GM18868 (cell line): ENCODE measurements at regions not wholly inside any gene's neighbourhood (a gene's known extent, or its start where the extent isn't known, plus 50 kb on each side); places are given as distances from the start of the nearest gene placed in this dataset.

Experiments
- ATAC-seq: cut with Tn5 transposase; IDR thresholded peaks from one replicate; pipeline ENCODE4 v1.9.1; 2021; ENCODE audit warnings: mild to moderate bottlenecking, moderate library complexity; ENCODE audit not compliant: unreplicated experiment

DNA sequence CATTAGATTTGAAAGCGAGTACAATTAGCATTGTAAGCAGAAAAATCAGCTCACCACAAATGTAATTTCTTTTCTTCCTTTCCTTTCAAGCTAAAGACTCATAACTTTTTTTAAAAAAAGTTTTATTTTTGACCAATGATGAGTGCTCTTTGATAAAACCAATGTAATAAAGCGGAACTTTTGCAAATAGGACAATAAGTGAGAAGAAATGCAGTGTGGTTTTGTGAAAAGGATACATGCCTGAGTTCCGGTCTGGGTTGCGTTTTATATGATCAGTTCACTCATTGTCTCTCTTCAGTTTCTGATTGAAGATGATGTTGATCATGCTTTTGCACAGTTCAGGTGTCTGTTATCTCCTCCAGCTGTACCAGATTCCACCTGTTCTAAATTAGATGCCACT, 274.4 kb downstream of the KLF12 start:
- no peak for ATAC-seq

DNA sequence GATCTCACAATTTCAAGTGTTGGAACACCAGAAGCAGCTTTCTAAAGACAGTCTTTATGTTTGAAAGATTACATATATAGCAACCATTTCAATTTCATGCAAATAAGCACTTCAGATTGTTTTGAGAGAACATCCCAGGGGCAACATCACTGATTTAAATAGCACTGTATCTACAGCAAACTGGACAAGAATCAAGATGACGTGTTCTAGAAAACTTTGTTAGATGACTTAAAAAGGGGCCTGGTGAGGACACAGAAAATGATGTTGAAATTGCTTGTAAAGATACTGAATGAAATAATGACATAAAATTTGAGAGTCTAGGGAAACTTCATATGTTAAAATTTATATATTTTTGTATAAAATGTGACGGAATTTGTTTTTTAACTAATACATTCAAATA, 277.1 kb downstream of the KLF12 start:
- no peak for ATAC-seq

DNA sequence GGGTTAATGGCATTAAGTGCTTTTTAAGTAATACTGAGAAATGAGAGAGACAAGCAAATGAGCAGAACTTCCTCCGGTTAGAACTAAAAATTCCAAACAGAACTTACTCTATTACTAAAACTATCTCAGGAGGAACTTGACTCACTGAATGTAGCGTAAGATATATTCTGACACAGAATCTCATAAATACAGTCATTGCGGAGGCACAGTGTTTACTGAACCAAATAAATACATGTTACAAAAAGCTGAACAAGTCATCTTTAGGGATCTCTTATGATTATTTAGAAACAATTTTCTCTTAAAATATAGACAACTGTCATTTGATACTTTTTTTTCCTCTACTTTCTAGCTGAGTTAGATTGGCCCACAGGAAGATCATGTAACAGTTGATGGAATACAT, 283.1 kb downstream of the KLF12 start:
- ATAC-seq: peak; percentile 74

DNA sequence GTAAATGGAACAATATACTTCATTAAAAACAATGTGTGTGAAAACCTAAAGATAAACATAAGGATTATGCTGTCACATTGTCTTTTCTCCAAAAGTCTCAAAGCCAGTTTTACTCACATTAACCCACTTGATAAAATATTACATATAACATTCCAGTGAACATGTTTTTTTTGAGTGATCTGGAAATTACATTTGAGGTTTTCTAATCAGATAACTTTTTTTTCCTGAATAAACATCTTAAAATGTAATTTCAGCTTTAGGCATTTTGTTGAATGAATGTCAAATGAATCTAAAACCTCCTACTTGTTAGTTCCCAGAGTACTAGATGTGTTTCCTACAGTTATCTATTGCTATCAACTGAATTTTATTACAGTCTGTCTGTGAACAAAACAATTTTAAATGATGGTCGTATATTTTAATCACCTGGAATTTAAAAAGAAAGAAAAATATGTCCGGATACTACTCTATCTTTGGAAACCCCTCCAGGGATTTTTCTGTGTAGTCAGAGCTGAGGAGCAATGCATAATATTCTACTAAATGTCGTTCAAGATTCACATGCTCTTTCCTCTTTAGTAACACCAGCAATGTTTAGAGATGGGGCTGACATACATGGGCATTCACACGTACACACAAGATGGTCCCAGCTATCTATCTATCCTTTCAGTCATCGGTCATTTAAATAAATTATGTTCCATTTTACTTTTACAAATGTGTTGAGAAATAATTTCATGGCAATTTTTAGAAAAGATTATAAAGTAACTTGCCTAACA, 283.9 kb downstream of the KLF12 start:
- no peak for ATAC-seq

DNA sequence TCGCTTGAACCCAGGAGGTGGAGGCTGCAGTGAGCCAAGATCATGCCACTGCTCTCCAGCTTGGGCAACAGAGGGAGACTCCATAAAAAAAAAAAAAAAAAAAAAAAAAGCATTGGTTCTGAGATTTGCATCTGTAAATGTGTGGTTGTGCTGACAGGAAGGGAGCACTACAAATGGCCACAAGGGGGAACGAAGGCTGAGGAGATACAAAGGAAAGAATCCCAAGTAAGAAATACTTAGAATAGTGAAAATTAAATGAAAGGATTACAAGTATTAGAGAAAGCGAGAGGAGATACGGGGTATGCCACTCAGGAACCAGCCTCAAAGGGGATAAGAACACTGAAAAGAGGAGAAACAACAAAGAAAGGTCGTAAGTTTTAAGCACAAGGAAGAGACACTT, 284.9 kb downstream of the KLF12 start:
- ATAC-seq: no peak

DNA sequence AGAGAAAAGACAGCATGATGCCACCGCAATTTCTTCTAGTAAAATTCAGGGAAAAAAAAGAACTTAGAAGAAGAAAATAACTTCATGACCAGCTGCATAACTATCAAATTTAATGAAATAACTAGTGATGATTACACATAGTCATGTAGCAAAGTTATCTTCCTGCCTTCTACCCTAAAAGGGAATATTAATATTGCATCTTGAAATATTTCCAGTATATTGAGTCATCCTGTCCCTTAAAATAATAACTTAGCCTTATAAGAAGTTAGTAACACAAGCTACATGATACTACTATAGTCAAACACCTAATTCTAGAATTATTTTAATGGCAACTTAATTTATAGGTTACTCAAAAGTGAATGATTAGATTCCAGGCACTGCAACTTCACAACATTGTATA, 289.2 kb downstream of the KLF12 start:
- no peak for ATAC-seq

DNA sequence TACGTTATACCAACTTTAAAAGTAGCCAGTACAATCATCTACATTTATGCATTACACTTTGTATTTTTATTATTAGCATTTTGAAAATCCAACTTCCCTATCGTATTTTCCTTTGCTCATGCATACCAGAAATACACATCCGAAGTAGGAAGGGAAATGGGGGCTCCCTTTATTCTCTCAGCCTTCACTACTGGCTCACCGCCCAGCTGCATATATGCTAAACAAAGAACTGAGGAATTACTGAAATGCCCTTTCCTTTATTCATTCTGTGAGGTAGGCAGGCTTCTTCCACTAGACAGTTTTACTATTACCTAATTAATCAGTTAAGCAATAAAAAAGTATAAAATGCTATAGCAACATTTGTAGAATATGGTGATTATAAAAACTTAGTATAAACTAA, 291.6 kb downstream of the KLF12 start:
- no peak for ATAC-seq

DNA sequence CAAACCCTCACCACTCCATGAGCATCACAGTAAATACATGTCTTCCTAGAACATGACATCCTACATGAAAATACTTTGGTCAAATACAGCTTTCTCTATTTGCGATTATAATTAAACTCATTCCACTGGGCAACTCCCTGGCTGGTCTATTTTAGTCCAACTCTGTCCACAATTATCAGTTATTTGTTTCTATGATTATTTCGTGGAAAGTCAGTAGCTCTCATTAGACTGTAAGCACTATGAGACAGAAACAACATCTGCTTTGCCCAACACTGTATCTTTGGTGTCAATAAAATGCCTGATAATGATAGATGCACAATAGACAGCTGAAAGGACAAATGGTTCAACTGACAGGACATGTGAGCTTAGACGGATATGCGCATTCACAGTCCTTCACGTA, 292.0 kb downstream of the KLF12 start:
- ATAC-seq: no peak

DNA sequence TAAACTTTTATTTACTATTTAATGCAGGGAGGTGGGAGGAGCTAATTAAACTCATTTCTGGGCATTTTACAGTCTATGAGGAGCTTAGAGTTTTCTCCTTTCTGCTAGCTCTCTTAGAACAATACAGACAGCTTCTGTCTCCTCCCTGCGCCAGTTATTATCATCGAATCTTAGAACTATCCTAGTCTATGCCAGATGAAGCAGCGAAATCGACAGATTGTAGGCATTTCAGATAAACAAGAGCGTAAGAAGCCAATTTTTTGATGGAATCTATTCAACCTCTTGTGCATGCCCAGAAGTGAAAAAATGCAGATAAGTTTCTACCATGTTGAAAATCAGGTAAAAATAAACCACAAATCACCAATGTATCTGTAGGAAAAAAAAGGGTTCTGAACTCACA, 297.1 kb downstream of the KLF12 start:
- no peak for ATAC-seq

DNA sequence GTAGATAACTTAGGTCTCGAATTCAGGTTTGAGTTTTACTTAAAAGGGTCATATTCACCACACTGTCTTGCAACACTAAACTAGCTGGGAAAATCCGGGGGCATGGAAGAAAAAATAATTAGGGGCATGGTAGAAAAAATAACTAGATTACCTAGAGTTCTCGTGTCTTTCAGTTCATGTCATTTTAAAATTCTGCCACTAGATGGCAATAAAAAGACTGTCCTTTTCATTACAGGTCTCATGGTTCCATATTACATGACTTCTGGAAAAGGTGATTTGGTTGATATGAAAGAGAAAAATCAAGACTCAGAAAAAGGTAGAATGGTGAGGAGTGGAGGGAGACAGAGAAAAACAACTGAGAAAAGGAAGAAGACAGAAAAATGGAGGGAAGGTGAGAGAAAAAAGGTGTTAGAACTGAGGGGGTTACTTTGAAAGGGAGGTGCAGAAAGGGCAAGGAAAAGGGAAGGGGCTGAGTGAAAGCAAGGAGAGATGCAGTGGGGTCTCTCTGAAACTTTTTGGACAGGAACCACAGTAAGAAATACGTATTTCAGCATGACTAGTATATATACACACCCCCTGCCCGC, 299.0 kb downstream of the KLF12 start:
- peak; percentile 63 for ATAC-seq

DNA sequence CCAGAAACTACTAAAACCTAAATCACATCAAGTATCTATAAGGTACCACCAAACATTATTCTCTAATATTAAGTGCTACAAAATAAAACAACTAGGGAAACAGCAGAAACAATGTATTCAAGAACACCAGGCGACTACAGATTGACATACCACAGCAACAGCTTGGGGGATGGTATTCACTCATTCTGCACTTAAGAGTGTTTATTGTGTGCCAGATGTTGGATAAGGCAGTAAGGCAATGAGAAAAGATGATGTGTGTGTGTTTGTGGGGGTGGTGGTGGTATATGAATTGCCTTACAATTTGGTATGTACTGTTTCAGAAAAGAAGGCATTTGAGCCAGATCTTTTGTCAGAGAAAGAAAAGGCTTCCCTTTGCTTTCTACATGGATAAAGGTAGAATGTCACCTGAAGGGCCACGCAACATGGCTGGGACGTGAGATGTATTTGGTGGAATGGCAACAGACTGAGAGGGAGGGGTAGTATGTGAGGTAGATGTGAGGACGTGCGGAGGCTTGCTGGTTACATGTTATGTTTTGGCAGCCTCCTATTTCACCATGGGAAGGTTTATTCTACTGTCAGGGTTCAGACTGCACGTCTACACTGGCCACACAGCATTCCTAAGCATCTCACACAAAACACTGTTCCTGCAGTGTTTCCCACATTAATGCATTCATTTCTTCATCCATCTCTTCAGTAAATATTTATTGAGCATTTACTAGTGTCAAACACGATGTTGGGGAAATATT, 300.7 kb downstream of the KLF12 start:
- no peak for ATAC-seq

DNA sequence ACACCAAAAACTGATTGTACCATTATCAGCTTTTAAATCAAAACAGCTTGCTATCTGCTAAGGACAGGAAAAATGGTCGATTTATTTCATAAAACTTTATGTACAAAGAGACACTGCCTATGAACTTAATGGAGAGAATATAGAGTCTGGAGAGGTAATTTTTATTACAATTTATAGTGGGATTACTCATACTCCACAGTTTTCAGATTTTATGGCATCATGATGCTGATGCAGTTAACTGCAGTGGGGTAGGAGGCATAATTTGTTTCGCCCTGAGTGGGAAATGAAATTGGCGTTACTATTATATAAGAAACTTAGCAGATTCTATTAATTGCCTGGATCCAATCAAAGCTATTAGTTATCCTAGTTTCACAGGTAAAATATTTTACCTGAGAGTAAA, 301.4 kb downstream of the KLF12 start:
- ATAC-seq: no peak

DNA sequence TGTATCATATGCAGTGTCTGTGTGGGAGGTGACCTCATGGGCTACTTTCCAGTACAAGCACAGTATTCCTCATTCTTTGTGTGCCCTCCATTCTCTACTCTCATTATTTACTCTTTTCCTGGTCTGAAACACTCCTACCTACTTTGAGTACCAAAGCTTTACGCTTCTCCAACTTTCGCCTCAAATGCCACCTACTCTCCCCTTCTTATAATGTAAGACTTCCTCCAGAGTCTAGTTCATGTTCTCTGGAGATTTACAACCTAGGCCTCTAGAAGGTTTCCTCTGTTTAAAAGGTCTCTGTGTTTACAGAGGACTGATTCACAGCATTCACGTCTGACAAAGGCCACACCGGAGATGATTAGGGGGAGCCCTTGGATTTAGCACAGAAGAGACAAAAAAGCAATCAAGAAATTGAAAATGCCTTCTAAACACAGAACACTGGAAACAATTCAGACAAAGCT, 302.0 kb downstream of the KLF12 start:
- no peak for ATAC-seq

DNA sequence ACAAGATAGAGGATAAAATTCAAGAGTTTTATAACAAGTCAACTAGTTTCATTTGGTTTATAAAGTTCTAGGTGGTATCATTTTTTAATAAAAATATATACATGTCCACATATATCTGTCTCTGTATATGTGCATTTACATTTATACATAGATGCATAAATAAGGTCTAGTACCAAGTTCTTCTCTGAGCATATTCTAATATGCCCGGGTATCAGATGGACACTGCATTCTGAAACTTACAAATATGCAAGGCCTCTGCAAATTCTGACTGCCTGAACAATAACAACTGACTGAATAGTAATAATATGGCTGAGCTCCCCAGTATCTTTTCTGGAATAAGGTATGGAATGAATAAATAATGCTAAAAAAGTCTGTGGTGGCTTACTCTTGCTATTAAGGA, 304.8 kb downstream of the KLF12 start:
- no peak for ATAC-seq

DNA sequence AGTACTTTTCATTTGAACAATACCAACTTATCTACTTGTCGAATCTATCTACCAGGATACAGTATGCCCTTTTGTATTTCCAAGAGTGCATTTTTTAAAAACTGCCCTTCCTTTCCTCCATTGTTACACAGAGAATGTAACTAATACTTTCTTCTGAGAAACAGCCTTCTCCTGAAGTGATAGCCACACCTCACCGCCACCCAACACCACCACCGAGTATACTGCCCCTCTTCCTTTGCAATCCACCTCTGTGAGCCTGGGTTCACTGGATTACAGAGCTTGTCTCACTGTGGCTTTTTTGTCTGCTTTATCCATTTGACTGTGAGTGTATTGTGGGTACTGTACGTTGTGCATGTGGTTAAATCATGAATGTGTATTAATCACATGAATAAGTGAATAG, 305.4 kb downstream of the KLF12 start:
- ATAC-seq: no peak

DNA sequence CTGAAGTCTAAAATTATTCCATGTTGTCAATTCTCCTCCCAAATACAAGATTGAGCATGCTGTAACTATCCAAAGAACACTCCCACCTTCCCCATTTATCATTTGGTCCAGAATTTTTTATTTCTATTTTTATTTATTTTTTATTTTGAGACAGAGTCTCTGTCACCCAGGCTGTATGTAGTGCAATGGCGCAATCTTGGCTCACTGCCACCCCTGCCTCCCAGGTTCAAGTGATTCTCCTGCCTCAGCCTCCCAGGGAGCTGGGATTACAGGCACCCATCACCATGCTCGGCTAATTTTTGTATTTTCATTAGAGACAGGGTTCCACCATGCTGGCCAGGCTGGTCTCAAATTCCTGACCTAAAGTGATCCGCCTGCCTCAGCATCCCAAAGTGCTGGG, 306.8 kb downstream of the KLF12 start:
- no peak for ATAC-seq

DNA sequence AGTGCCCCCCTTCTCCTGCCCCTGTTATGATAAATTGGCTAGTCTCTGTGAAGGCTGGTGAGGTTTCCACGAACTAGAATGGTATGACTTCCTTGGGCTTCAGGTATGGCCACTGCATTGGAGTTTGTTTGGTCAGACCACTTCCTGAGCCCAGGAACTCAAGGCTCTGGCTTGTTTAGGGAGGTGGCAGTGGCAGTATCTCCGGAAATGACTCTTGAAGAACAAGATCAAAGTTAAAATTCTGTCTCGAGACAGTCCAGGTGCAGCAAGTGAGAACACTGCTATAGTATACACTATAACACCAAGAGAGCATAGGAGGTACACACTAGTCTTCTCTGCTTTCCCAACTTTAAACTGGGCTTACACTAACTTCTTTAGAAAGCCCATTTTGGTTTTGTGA, 309.1 kb downstream of the KLF12 start:
- ATAC-seq: no peak

DNA sequence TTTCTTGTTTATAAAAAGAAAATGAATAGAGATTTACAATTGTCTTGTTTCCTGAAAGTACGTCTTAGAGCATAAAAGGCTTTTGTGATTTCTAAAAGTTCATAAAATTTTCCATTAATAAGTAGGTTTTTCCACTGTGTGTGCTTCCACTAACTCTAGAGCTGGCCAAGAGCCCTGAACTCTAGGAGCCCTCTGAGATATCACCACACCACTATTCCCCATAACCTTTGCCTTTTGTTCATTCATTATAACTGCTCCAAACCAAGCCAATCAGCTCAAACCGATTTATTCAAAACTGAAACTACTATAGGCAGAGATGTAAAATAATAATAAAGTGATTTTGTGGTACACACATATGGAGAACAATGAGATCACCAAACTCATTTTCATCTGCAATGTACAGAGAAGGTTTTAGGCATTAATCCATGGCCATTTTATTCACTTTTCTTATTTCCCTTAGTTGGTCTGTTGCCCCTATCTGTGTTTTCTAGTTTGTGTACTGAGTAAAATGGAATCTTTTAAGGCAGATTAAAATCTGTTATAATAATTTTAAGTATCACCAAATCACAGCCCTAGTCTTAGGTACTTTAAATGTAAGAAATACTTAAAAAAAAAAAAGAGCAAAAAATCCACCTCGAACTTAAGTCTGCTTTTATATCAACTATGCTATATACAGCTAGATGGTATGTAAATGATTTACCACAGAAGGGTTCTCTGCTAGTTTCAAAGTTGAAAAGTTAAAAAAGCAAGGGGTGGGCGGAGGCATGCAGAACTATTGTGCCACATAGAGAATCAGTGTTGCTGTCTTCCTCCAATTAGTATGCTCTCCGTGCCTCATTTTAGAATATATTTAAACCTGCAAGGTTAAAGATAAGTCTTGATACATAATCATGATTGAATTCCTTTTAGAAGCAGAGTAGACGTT, 311.3 kb downstream of the KLF12 start:
- ATAC-seq: no peak

DNA sequence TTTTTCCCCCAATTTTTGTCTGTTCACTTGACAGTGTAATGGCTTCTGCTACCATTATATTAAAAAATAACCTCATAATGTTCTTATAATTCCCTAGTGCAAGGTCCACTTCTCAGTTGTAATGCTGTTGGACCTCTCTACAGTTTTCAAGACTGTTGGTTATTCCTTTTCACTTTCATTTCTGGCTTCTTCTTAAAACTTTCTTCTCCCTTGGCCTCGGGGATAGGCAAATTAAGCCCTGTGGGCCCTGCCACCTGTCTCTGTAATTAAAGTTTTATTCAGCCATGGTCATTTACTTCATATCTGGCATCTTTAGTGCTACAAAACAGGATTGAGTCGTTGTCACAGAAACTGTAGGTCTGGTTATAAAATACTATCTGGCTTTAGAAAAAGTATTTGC, 313.5 kb downstream of the KLF12 start:
- no peak for ATAC-seq

DNA sequence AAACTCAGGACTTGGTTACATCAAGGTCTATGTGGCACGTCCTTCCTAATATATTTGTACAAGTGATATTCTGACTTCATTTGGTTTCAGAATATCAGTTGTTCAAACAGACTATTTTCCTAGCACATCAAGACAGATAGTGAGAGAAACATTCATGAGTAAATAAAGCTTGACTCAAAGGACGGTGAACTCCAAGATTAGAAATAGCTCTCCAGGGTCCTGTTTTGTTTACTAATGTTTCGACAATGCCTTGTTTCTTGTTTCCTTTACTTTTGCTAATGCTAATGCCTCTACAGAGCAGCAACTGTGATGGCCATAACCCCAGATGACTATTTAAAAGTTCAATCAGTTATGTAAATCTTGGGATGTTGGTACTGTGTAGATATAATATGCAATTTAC, 313.9 kb downstream of the KLF12 start:
- no peak for ATAC-seq

DNA sequence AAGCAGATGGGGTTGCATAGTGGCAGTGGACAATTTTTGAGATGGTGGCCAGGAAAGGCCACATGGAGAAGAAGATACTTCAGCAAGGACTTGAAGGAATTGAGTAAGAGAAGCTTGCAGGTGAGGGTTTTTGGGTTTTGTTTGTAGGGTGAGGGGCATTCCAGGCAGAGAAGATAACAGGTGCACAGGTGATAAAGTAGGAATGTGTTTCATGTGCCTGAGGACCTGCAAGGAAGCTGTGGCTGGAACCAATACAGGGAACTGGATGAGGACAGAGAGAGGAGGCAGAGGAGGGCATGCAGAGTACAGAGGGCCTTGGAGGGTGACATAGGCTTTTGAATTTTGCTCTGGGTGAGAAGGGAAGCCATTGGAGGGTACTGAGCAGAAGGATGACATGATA, 314.5 kb downstream of the KLF12 start:
- no peak for ATAC-seq
